AG04450 (cell line): ENCODE measurements at regions not wholly inside any gene's neighbourhood (a gene's known extent, or its start where the extent isn't known, plus 50 kb on each side); places are given as distances from the start of the nearest gene placed in this dataset.

Experiments used
- CTCF ChIA-PET: fragments of 300-600, 350-600 bp; formaldehyde crosslinking; extraction: SDS; loops from one replicate; lab custom pipeline; 2022; ENCODE audit warnings: antibody characterized with exemption, inconsistent platforms; lab: Charles Lee
- POLR2A ChIA-PET: fragments of 350-600 bp; formaldehyde crosslinking; extraction: SDS; loops from one replicate; lab custom pipeline; 2021; ENCODE audit warnings: antibody characterized with exemption, inconsistent platforms; lab: Yijun Ruan, JAX
- DNase-seq: peaks from one replicate; pipeline ENCODE4 v3.0.0-alpha.2; 2011; ENCODE audit warnings: low read depth, low spot score
- H3K27ac ChIP-seq: one replicate; pipeline ENCODE4 v1.5.1; 2012; ENCODE audit warnings: low read depth, low read length, control low read depth
- H3K27me3 ChIP-seq: one replicate; pipeline ENCODE4 v1.6.0; 2012; ENCODE audit warnings: low read length; ENCODE audit not compliant: control insufficient read depth, insufficient read depth
- H3K4me3 ChIP-seq: 2 replicates; pipeline ENCODE4 v1.5.1; 2011; ENCODE audit warnings: mild to moderate bottlenecking, low read depth, low read length, control low read depth
- H3K9me3 ChIP-seq: 2 replicates; pipeline ENCODE4 v1.5.1; 2012; ENCODE audit warnings: low read length; ENCODE audit not compliant: control insufficient read depth, insufficient read depth
- CTCF ChIP-seq: IDR thresholded peaks from 2 replicates; pipeline ENCODE4 v1.5.1; 2011; ENCODE audit warnings: low read depth, low read length, control low read depth, inconsistent platforms

GRCh38 chr11:28956446-28956845 is 848.3 kb downstream of the METTL15 start:
- POLR2A ChIA-PET: no interaction called here
- no peak for DNase-seq
- Histone ChIP-seq H3K4me3 (no peak overlapping the region), H3K27me3 (no peaks in the 10 kb centered on the region), H3K9me3 (no peaks in the 10 kb centered on the region), H3K27ac (no peak overlapping the region)
- CTCF ChIA-PET: no interaction called here
- TF ChIP-seq CTCF: no peak

- TF ChIP-seq CTCF: no peak
- DNase-seq: no peak
- ChIA-PET POLR2A (no interaction called here), CTCF (no interaction called here)
- Histone ChIP-seq H3K27ac (no peak overlapping the region), H3K27me3 (no peaks in the 10 kb centered on the region), H3K9me3 (no peaks in the 10 kb centered on the region), H3K4me3 (no peak overlapping the region)
Measured at GRCh38 chr11:28951191-28951590, 843.0 kb downstream of the METTL15 start.

GRCh38 chr11:28939381-28939780 is 831.2 kb downstream of the METTL15 start:
- H3K27me3 ChIP-seq: no peaks in the 10 kb centered on the region
- peaks cover 4% of the 10 kb centered on the region for H3K9me3 ChIP-seq
- ChIA-PET POLR2A (no interaction called here), CTCF (interaction anchor here (1.2 kb wide), 1 partner anchor 9 kb away, joined by 3 read pairs; no protein-coding TSS in a partner anchor)
- H3K4me3 ChIP-seq: no peak overlapping the region
- DNase-seq: no peak
- no peak for TF ChIP-seq CTCF
- no peak overlapping the region for H3K27ac ChIP-seq

DNA sequence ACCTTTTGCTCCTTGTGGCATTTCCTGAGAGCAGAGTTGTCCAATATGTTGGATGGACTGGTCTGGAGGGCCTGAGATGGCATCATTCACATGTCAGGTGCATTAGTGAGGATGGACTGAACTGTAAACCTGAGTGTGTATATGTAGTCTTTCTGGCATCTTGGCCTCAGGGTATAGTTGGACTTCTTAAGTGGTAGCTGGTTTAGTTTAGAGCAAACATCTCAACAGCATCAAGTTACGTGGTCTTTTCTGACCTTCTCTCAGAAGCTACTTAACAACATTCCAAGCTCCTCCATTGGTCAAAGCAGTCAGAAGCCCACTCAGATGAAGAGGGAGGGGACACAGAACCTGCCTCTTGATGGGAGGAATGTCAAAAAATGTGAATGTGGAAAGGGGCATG is 829.9 kb downstream of the METTL15 start:
- no peak for TF ChIP-seq CTCF
- CTCF ChIA-PET: no interaction called here
- Histone ChIP-seq H3K4me3 (no peak overlapping the region), H3K27ac (no peak overlapping the region), H3K9me3 (no peaks in the 10 kb centered on the region), H3K27me3 (no peaks in the 10 kb centered on the region)
- POLR2A ChIA-PET: no interaction called here
- no peak for DNase-seq

DNA sequence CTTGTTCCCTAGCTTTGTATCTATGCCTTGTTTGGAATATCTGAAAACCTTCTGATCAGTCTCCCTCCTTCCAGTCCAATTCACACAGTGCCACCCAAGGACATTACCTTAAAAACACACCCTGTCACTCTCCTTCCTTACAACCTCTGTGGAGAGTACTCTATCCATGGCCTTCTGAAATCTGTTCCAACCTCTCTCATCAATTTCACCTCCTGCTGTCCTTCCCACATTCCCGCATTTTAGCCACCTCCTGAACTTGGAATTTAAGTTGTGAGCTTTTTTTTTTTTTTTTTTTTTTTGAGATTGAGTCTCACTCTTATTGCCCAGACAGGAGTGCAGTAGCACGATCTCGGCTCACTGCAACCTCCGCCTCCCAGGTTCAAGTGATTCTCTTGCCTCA is 824.8 kb downstream of the METTL15 start:
- TF ChIP-seq CTCF: no peak
- H3K27me3 ChIP-seq: no peaks in the 10 kb centered on the region
- no peak for DNase-seq
- no peak overlapping the region for H3K4me3 ChIP-seq
- H3K9me3 ChIP-seq: peaks cover 4% of the 10 kb centered on the region; the same call in 1 of the 2 replicates
- CTCF ChIA-PET: interaction anchor here (0.6 kb wide), 1 partner anchor 396 kb away, joined by 3 read pairs; no protein-coding TSS in a partner anchor
- POLR2A ChIA-PET: no interaction called here
- no peak overlapping the region for H3K27ac ChIP-seq
